ENCODE measurements at regions not wholly inside any gene's neighbourhood (a gene's known extent, or its start where the extent isn't known, plus 50 kb on each side); places are given as distances from the start of the nearest gene placed in this dataset.

DNA sequence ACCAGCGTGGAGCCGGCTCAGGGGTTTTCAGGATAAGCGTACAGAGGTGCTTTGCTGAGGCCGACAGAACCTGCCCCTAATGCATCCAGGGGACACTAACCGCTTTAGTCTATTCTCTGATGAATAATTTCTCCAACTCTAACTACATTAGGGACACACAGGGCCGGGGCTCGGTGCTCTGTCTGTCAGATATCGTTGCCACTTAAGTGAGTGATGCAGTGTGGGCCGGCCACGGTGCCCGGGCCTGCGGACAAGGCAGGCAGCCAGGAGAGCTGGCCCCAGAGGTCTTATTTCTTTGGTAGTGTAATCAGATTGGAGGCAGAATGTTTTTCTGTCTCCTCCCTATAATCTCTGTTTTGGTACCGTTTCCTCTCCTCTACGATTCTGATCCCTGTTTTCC, 62.7 kb downstream of the ADRA2A start:
- TF ChIP-seq FOSB (CRISPR knock-in tag; IDR thresholded peaks at IDR 0.05) (no peak), TFCP2L1 (CRISPR knock-in tag; IDR thresholded peaks at IDR 0.05) (no peak), RARB (CRISPR knock-in tag; IDR thresholded peaks at IDR 0.05) (no peak), HEYL (CRISPR knock-in tag; IDR thresholded peaks at IDR 0.05) (no peak), MYC (IDR thresholded peaks at IDR 0.05; ENCODE audit: borderline replicate concordance, low read length) (no peak), RCOR1 (IDR thresholded peaks at IDR 0.05; ENCODE audit: low read depth, low read length) (no peak), POLR2A (IDR thresholded peaks at IDR 0.05; ENCODE audit: low read length) (no peak), ZSCAN20 (CRISPR knock-in tag; IDR thresholded peaks at IDR 0.05) (no peak), RFX5 (IDR thresholded peaks at IDR 0.05) (no peak), KDM5A (IDR thresholded peaks at IDR 0.05) (no peak), MAZ (IDR thresholded peaks at IDR 0.05; ENCODE audit: borderline replicate concordance, low read depth, low read length) (no peak), FOSL2 (IDR thresholded peaks at IDR 0.05) (no peak), FOSL2 (CRISPR knock-in tag; IDR thresholded peaks at IDR 0.05) (no peak), CHD4 (IDR thresholded peaks at IDR 0.05; ENCODE audit: borderline replicate concordance) (no peak), MAFK (IDR thresholded peaks at IDR 0.05; ENCODE audit: partially characterized antibody) (no peak)
- TF ChIP-seq, protein P1, sequence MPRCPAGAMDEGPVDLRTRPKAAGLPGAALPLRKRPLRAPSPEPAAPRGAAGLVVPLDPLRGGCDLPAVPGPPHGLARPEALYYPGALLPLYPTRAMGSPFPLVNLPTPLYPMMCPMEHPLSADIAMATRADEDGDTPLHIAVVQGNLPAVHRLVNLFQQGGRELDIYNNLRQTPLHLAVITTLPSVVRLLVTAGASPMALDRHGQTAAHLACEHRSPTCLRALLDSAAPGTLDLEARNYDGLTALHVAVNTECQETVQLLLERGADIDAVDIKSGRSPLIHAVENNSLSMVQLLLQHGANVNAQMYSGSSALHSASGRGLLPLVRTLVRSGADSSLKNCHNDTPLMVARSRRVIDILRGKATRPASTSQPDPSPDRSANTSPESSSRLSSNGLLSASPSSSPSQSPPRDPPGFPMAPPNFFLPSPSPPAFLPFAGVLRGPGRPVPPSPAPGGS (IDR thresholded peaks at IDR 0.05) = no peak
- TF ChIP-seq, protein P2, sequence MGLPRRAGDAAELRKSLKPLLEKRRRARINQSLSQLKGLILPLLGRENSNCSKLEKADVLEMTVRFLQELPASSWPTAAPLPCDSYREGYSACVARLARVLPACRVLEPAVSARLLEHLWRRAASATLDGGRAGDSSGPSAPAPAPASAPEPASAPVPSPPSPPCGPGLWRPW (IDR thresholded peaks at IDR 0.05) = no peak
- TF ChIP-seq, protein P3, sequence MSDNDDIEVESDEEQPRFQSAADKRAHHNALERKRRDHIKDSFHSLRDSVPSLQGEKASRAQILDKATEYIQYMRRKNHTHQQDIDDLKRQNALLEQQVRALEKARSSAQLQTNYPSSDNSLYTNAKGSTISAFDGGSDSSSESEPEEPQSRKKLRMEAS (IDR thresholded peaks at IDR 0.05) = no peak
- TF ChIP-seq, protein P4, sequence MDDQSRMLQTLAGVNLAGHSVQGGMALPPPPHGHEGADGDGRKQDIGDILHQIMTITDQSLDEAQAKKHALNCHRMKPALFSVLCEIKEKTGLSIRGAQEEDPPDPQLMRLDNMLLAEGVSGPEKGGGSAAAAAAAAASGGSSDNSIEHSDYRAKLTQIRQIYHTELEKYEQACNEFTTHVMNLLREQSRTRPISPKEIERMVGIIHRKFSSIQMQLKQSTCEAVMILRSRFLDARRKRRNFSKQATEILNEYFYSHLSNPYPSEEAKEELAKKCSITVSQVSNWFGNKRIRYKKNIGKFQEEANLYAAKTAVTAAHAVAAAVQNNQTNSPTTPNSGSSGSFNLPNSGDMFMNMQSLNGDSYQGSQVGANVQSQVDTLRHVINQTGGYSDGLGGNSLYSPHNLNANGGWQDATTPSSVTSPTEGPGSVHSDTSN (IDR thresholded peaks at IDR 0.05) = no peak
- Histone ChIP-seq H3K27ac (no peak overlapping the region), H3K4me1 (0 out of 3 replicates have a peak, but pooled peaks cover 3% of the 10 kb centered on the region), H3K4me2 (no peak overlapping the region), H3K4me3 (no peak overlapping the region), H3K9me3 (no peaks in the 10 kb centered on the region)
- no peak for FAIRE-seq
- DNase-seq (ENCODE audit: low read depth in 1 of 2, low spot score in 1 of 2) = no peak
- ChIA-PET CTCF (no interaction called here), POLR2A (no interaction called here)
- no peak for ATAC-seq
- 49% methylated on average over 14 of the region's 14 CpGs for WGBS (ENCODE audit: missing lambda C conversion rate)

DNA sequence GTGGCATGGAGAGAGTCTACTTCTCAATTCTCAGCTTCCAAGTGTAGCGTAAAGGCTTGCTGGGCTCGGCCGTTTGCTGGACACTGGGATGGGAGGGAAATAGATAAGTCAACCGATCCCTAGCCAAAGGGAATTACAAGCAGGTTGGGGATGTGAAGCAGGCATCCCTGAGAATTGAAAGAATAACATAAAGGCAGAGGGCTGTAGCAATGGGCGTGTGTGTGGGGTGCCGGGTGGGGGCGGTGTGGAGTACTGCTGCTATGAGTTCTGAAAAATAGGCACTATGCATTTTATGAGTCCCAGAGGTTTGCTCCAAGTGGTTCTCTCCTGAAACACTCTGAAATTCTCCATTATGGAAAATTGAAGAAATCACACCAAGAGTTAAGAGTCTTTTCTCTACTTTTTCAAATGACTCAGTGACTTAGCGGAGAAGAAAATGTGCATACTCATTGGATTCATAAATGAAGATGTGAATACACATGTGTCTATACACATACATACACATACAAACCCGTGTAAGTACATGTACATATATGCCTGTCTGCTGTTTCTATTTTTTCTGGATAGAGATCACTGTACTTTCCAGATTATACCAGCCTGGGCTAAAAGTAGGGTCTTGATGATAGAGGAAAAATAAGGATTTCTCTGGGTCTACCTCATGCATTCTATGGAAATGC, 65.4 kb downstream of the ADRA2A start:
- Histone ChIP-seq H3K9me3 (no peaks in the 10 kb centered on the region), H3K4me2 (no peak overlapping the region), H3K4me3 (no peak overlapping the region), H3K4me1 (no peaks in the 10 kb centered on the region), H3K27ac (no peak overlapping the region)
- ChIA-PET CTCF (no interaction called here), POLR2A (no interaction called here)
- 28% methylated on average over 9 of the region's 9 CpGs for WGBS (ENCODE audit: missing lambda C conversion rate)
- peak in 1 of 2 experiments; percentile 69; a peak in 3 of 6 replicates for ATAC-seq
- DNase-seq (ENCODE audit: low read depth in 1 of 2, low spot score in 1 of 2) = no peak
- no peak for FAIRE-seq
- TF ChIP-seq, protein P5, sequence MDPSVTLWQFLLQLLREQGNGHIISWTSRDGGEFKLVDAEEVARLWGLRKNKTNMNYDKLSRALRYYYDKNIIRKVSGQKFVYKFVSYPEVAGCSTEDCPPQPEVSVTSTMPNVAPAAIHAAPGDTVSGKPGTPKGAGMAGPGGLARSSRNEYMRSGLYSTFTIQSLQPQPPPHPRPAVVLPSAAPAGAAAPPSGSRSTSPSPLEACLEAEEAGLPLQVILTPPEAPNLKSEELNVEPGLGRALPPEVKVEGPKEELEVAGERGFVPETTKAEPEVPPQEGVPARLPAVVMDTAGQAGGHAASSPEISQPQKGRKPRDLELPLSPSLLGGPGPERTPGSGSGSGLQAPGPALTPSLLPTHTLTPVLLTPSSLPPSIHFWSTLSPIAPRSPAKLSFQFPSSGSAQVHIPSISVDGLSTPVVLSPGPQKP (IDR thresholded peaks at IDR 0.05; ENCODE audit: low read depth, low read length) = no peak
- TF ChIP-seq CBX8 (IDR thresholded peaks at IDR 0.05) (no peak), JUNB (IDR thresholded peaks at IDR 0.05) (no peak), POLR2AphosphoS2 (conservative IDR thresholded peaks at IDR 0.05; ENCODE audit: low read length) (no peak), EP300 (IDR thresholded peaks at IDR 0.05) (no peak), NPAS2 (CRISPR knock-in tag; IDR thresholded peaks at IDR 0.05; ENCODE audit: borderline replicate concordance) (no peak), RARB (CRISPR knock-in tag; IDR thresholded peaks at IDR 0.05) (no peak), SMC3 (IDR thresholded peaks at IDR 0.05) (no peak), CEBPB (IDR thresholded peaks at IDR 0.05) (no peak), MAZ (IDR thresholded peaks at IDR 0.05; ENCODE audit: borderline replicate concordance, low read depth, low read length) (no peak)
- TF ChIP-seq, protein P6, sequence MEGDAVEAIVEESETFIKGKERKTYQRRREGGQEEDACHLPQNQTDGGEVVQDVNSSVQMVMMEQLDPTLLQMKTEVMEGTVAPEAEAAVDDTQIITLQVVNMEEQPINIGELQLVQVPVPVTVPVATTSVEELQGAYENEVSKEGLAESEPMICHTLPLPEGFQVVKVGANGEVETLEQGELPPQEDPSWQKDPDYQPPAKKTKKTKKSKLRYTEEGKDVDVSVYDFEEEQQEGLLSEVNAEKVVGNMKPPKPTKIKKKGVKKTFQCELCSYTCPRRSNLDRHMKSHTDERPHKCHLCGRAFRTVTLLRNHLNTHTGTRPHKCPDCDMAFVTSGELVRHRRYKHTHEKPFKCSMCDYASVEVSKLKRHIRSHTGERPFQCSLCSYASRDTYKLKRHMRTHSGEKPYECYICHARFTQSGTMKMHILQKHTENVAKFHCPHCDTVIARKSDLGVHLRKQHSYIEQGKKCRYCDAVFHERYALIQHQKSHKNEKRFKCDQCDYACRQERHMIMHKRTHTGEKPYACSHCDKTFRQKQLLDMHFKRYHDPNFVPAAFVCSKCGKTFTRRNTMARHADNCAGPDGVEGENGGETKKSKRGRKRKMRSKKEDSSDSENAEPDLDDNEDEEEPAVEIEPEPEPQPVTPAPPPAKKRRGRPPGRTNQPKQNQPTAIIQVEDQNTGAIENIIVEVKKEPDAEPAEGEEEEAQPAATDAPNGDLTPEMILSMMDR (IDR thresholded peaks at IDR 0.05) = no peak
- TF ChIP-seq, protein P1 (IDR thresholded peaks at IDR 0.05) = no peak
- TF ChIP-seq, protein P7, sequence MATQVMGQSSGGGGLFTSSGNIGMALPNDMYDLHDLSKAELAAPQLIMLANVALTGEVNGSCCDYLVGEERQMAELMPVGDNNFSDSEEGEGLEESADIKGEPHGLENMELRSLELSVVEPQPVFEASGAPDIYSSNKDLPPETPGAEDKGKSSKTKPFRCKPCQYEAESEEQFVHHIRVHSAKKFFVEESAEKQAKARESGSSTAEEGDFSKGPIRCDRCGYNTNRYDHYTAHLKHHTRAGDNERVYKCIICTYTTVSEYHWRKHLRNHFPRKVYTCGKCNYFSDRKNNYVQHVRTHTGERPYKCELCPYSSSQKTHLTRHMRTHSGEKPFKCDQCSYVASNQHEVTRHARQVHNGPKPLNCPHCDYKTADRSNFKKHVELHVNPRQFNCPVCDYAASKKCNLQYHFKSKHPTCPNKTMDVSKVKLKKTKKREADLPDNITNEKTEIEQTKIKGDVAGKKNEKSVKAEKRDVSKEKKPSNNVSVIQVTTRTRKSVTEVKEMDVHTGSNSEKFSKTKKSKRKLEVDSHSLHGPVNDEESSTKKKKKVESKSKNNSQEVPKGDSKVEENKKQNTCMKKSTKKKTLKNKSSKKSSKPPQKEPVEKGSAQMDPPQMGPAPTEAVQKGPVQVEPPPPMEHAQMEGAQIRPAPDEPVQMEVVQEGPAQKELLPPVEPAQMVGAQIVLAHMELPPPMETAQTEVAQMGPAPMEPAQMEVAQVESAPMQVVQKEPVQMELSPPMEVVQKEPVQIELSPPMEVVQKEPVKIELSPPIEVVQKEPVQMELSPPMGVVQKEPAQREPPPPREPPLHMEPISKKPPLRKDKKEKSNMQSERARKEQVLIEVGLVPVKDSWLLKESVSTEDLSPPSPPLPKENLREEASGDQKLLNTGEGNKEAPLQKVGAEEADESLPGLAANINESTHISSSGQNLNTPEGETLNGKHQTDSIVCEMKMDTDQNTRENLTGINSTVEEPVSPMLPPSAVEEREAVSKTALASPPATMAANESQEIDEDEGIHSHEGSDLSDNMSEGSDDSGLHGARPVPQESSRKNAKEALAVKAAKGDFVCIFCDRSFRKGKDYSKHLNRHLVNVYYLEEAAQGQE (IDR thresholded peaks at IDR 0.05) = no peak
